RWPE2 (cell line): ENCODE measurements at regions not wholly inside any gene's neighbourhood (a gene's known extent, or its start where the extent isn't known, plus 50 kb on each side); places are given as distances from the start of the nearest gene placed in this dataset.

ENCODE experiments used
- ATAC-seq: fragments of 200-7000 bp; cut with Tn5 transposase; 3 replicates; pipeline ENCODE4 v1.9.1; 2021; ENCODE audit warnings: low read depth
- DNase-seq: peaks from one replicate; pipeline ENCODE4 v3.0.0-alpha.2; 2020; ENCODE audit warnings: low spot score
- H3K27ac ChIP-seq: fragments of 450-650 bp; 2 replicates; pipeline ENCODE4 v1.5.1; 2017; ENCODE audit warnings: mild to moderate bottlenecking; ENCODE audit not compliant: poor library complexity, severe bottlenecking
- H3K27me3 ChIP-seq: fragments of 250-450 bp; sonication (Bioruptor Pico); 2 replicates; pipeline ENCODE4 v1.5.1; 2021; ENCODE audit warnings: mild to moderate bottlenecking, moderate library complexity; ENCODE audit not compliant: insufficient read depth, poor library complexity, severe bottlenecking
- H3K36me3 ChIP-seq: fragments of 250-450 bp; sonication (Bioruptor Pico); 2 replicates; pipeline ENCODE4 v1.5.1; 2020; ENCODE audit warnings: low read depth, mild to moderate bottlenecking, moderate library complexity
- H3K4me1 ChIP-seq: fragments of 250-450 bp; sonication (Bioruptor Pico); 2 replicates; pipeline ENCODE4 v1.5.1; 2021; ENCODE audit warnings: mild to moderate bottlenecking, moderate library complexity; ENCODE audit not compliant: insufficient read depth, poor library complexity, severe bottlenecking
- H3K4me3 ChIP-seq: fragments of 250-450 bp; sonication (Bioruptor Pico); 2 replicates; pipeline ENCODE4 v1.5.1; 2021; ENCODE audit warnings: mild to moderate bottlenecking, moderate library complexity; ENCODE audit not compliant: severe bottlenecking
- H3K9me3 ChIP-seq: fragments of 250-450 bp; sonication (Bioruptor Pico); 2 replicates; pipeline ENCODE4 v1.5.1; 2021; ENCODE audit warnings: mild to moderate bottlenecking, moderate library complexity; ENCODE audit not compliant: severe bottlenecking
- TF ChIP-seq, protein P1 (sequence below): fragments of 450-650 bp; IDR thresholded peaks from one replicate; pipeline ENCODE4 v1.5.1; 2017; ENCODE audit warnings: mild to moderate bottlenecking, moderate library complexity; ENCODE audit not compliant: poor library complexity, severe bottlenecking

DNA sequence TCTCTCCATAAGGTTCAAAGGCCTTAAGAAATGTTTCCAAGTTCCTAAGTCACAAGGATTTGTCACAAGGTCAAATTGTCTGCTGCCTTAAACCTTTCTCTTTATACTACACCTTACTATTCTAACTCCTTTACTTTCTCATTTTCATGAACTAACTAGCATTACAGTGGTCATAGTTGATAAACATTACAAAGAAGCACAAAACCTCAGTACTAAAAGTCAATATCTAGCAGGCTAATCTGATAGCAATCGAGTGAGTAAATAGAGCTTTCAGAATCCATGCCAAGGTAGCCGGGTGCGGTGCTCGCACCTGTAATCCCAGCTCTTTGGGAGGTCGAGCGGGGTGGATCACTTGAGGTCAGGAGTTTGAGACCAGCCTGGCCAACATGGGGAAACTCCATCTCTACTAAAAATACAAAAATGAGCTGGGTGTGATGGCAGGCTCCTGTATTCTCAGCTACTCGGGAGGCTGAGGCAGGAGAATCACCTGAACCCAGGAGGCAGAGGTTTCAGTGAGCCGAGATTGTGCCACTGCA, 510.0 kb downstream of the GBA3 start:
- no peaks in the 10 kb centered on the region for H3K4me1 ChIP-seq
- DNase-seq: no peak
- H3K27ac ChIP-seq: no peak overlapping the region
- TF ChIP-seq, protein P1, sequence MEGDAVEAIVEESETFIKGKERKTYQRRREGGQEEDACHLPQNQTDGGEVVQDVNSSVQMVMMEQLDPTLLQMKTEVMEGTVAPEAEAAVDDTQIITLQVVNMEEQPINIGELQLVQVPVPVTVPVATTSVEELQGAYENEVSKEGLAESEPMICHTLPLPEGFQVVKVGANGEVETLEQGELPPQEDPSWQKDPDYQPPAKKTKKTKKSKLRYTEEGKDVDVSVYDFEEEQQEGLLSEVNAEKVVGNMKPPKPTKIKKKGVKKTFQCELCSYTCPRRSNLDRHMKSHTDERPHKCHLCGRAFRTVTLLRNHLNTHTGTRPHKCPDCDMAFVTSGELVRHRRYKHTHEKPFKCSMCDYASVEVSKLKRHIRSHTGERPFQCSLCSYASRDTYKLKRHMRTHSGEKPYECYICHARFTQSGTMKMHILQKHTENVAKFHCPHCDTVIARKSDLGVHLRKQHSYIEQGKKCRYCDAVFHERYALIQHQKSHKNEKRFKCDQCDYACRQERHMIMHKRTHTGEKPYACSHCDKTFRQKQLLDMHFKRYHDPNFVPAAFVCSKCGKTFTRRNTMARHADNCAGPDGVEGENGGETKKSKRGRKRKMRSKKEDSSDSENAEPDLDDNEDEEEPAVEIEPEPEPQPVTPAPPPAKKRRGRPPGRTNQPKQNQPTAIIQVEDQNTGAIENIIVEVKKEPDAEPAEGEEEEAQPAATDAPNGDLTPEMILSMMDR: no peak
- no peak overlapping the region for H3K4me3 ChIP-seq
- no peaks in the 10 kb centered on the region for H3K27me3 ChIP-seq
- H3K36me3 ChIP-seq: no peaks in the 10 kb centered on the region
- ATAC-seq: no peak
- H3K9me3 ChIP-seq: no peaks in the 10 kb centered on the region

DNA sequence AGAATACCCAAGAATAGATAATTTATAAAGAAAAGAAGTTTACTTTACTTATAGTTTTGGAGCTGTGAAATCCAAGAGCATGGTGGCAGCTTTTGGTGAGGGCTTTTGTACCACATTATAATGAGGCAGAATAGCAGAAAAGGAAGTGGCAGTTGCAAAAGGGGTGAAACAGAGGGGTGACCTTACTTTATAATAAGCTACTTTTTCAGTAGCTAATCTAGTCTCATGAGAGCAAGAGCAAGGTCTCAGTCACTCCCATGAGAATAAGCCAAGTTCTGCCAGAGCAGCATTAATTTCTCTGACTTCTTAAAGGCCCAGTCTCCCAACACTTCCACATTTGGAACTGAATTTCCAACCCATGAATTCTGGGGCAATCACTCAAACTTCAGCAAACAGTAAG, 502.0 kb downstream of the GBA3 start:
- Histone ChIP-seq H3K4me1 (no peaks in the 10 kb centered on the region), H3K9me3 (no peaks in the 10 kb centered on the region), H3K36me3 (no peaks in the 10 kb centered on the region), H3K27ac (no peak overlapping the region), H3K27me3 (no peaks in the 10 kb centered on the region), H3K4me3 (no peak overlapping the region)
- TF ChIP-seq, protein P1: no peak
- ATAC-seq (no peak), DNase-seq (no peak)

DNA sequence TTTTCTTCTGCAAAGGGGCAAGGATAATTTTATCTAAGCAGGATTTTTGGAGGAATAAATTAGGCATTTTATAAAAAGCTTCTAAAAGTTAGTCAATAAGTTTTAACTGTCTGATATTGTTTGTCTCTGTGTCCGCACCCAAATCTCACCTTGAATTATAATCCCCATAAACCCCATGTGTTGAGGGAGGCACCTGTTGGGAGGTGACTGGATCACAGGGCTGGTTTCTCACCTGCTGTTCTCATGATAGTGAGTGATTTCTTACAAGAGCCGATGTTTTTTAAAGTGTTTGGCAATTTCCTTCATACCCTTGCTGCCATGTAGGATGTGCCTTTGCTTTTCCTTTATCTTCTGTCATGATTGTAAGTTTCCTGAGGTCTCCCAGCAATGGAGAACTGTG, 481.4 kb downstream of the GBA3 start:
- no peak for ATAC-seq

DNA sequence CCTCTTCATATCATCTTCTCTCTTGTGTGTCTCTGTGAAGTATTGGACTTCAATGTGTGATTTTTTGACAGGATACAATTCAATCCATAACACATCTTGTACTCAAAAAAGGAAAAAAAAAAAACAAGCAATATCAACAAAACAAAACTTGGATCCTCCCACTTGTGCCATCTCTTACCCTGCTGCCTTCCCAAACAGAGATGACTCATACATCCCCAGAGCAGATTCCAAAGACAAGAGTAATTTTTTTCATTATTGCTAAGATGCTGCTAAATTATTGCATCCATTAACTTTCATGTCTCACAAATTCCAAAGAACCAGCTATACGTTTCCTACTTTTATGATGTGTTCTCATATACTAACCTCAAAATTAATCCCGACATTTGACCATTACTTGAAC, 479.2 kb downstream of the GBA3 start:
- H3K9me3 ChIP-seq: no peaks in the 10 kb centered on the region
- no peak for DNase-seq
- H3K36me3 ChIP-seq: no peaks in the 10 kb centered on the region
- H3K27me3 ChIP-seq: no peaks in the 10 kb centered on the region
- no peak overlapping the region for H3K4me3 ChIP-seq
- H3K27ac ChIP-seq: no peak overlapping the region
- TF ChIP-seq, protein P1: no peak
- no peaks in the 10 kb centered on the region for H3K4me1 ChIP-seq
- ATAC-seq: no peak

More for the DNA sequence above, 481.4 kb downstream of the GBA3 start:
- TF ChIP-seq, protein P1: no peak
- Histone ChIP-seq H3K27me3 (no peaks in the 10 kb centered on the region), H3K36me3 (no peaks in the 10 kb centered on the region), H3K9me3 (no peaks in the 10 kb centered on the region), H3K4me1 (no peaks in the 10 kb centered on the region), H3K27ac (no peak overlapping the region), H3K4me3 (no peak overlapping the region)
- DNase-seq: no peak

DNA sequence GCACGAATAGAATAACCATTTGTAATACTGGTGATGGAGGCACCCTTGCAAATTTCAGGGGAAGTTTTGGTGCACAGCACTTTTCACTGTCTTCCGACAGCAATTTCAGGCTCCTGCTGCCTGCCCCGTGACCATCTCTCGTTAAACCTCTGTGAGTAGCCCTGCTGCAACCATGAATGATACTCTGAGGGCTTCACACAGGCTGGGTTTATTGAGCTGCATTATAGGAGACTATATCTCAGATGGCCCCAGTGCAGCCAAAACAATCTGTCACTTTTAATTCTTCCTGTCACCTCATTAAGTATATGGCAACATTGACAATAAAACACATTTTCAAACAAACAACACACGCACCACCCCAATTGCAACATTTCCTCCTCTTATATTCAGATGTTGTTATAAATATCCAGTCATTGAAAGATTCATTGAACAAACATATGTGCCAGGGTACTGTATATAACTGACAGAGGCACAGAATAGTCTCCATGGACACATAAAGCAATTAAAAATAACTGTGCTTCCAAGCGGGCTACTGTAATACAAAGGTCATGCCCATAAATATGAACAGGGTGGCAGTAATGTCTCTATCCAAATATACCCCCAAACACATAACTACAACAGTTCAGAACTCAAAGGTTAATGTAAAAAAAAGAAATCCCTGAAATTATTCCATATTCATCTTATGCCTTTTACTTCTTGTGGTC, 477.0 kb downstream of the GBA3 start:
- Histone ChIP-seq H3K27me3 (no peaks in the 10 kb centered on the region), H3K9me3 (no peaks in the 10 kb centered on the region), H3K27ac (no peak overlapping the region), H3K4me3 (no peak overlapping the region), H3K36me3 (no peaks in the 10 kb centered on the region), H3K4me1 (no peaks in the 10 kb centered on the region)
- ATAC-seq (no peak), DNase-seq (no peak)
- TF ChIP-seq, protein P1: no peak
